Neural cell (in vitro differentiated cells): ENCODE measurements at regions not wholly inside any gene's neighbourhood (a gene's known extent, or its start where the extent isn't known, plus 50 kb on each side); places are given as distances from the start of the nearest gene placed in this dataset.

ENCODE experiments used
- H2AFZ ChIP-seq: fragments of 200-600, 300-800 bp; sonication (generic), shearing (Covaris generic); 2 replicates; pipeline ENCODE4 v1.6.0; 2014; ENCODE audit warnings: low read depth, mild to moderate bottlenecking, antibody characterized with exemption, low read length, moderate library complexity
- H3F3A ChIP-seq: fragments of 200-600 bp; shearing (Covaris generic); 2 replicates; pipeline ENCODE4 v1.6.1; 2016; ENCODE audit warnings: mild to moderate bottlenecking, moderate library complexity, mixed read lengths, antibody characterized with exemption, low read length; ENCODE audit not compliant: insufficient read depth, poor library complexity, severe bottlenecking
- H3K27ac ChIP-seq: fragments of 200-600, 300-800 bp; sonication (generic), shearing (Covaris generic); 2 replicates; pipeline ENCODE4 v1.5.1; 2014; ENCODE audit warnings: mild to moderate bottlenecking, low read length, moderate library complexity
- H3K27me3 ChIP-seq: fragments of 300-800, 200-600 bp; sonication (generic), shearing (Covaris generic); 2 replicates; pipeline ENCODE4 v1.6.0; 2014; ENCODE audit warnings: mild to moderate bottlenecking, low read depth, low read length, moderate library complexity; ENCODE audit not compliant: insufficient read depth
- H3K36me3 ChIP-seq: fragments of 300-800, 200-600 bp; sonication (generic), shearing (Covaris generic); 2 replicates; pipeline ENCODE4 v1.5.1; 2014; ENCODE audit warnings: mild to moderate bottlenecking, antibody characterized with exemption, low read length, moderate library complexity; ENCODE audit not compliant: insufficient read depth
- H3K4me2 ChIP-seq: fragments of 300-800, 200-600 bp; sonication (generic), shearing (Covaris generic); 2 replicates; pipeline ENCODE4 v1.6.0; 2014; ENCODE audit warnings: mild to moderate bottlenecking, low read length
- H3K4me3 ChIP-seq: fragments of 300-800, 200-600 bp; sonication (generic), shearing (Covaris generic); 2 replicates; pipeline ENCODE4 v1.5.1; 2014; ENCODE audit warnings: mild to moderate bottlenecking, low read length, moderate library complexity
- H3K79me2 ChIP-seq: fragments of 200-600 bp; shearing (Covaris generic); replicated peaks from 2 replicates; pipeline ENCODE4 v1.6.0; 2014; ENCODE audit warnings: mild to moderate bottlenecking, low read length, moderate library complexity; ENCODE audit not compliant: insufficient read depth
- H3K9ac ChIP-seq: fragments of 300-800, 200-600 bp; sonication (generic), shearing (Covaris generic); 2 replicates; pipeline ENCODE4 v1.6.1; 2016; ENCODE audit warnings: mild to moderate bottlenecking, low read length, mixed read lengths
- H3K9me2 ChIP-seq: fragments of 200-600 bp; shearing (Covaris generic); 2 replicates; pipeline ENCODE4 v1.6.1; 2016; ENCODE audit warnings: mild to moderate bottlenecking, low read length, mixed read lengths; ENCODE audit not compliant: insufficient read depth
- H3K9me3 ChIP-seq: fragments of 200-600, 300-800 bp; sonication (generic), shearing (Covaris generic); 2 replicates; pipeline ENCODE4 v1.6.1; 2016; ENCODE audit warnings: mild to moderate bottlenecking, mixed run types, low read length, moderate library complexity, mixed read lengths
- H4K20me1 ChIP-seq: fragments of 200-600 bp; shearing (Covaris generic); 2 replicates; pipeline ENCODE4 v1.6.1; 2016; ENCODE audit warnings: mild to moderate bottlenecking, mixed run types; ENCODE audit not compliant: insufficient read depth
- CTCF ChIP-seq: fragments of 450-650 bp; IDR thresholded peaks from 2 replicates; pipeline ENCODE4 v1.5.1; 2014; ENCODE audit warnings: antibody characterized with exemption, mild to moderate bottlenecking, moderate library complexity; ENCODE audit not compliant: poor library complexity, severe bottlenecking
- EP300 ChIP-seq: fragments of 450-650 bp; conservative IDR thresholded peaks from 2 replicates; pipeline ENCODE4 v1.6.1; 2014; ENCODE audit warnings: antibody characterized with exemption, mild to moderate bottlenecking, moderate library complexity; ENCODE audit not compliant: poor library complexity, severe bottlenecking
- POLR2AphosphoS5 ChIP-seq: IDR thresholded peaks from 2 replicates; pipeline ENCODE4 v1.6.1; 2012
- RAD21 ChIP-seq: fragments of 450-650 bp; conservative IDR thresholded peaks from 2 replicates; pipeline ENCODE4 v1.6.1; 2014; ENCODE audit warnings: antibody characterized with exemption, mild to moderate bottlenecking, moderate library complexity
- REST ChIP-seq: IDR thresholded peaks from 2 replicates; pipeline ENCODE4 v1.6.1; 2012; ENCODE audit warnings: borderline replicate concordance

GRCh38 chr9:95788021-95788420, 87.5 kb upstream of the ERCC6L2 start:
- TF ChIP-seq REST (no peak), CTCF (no peak), EP300 (no peak), POLR2AphosphoS5 (no peak)

GRCh38 chr9:95785209-95785608, 90.3 kb upstream of the ERCC6L2 start:
- H3K9me3 ChIP-seq, result no peaks in the 10 kb centered on the region
- H3K9me2 ChIP-seq, result no peaks in the 10 kb centered on the region
- no peak overlapping the region for H2AFZ ChIP-seq
- H3K27me3 ChIP-seq, result no peaks in the 10 kb centered on the region
- no peak overlapping the region for H3K4me2 ChIP-seq
- H4K20me1 ChIP-seq, result no peaks in the 10 kb centered on the region
- no peaks in the 10 kb centered on the region for H3K79me2 ChIP-seq
- H3K9ac ChIP-seq, result no peak overlapping the region
- H3K27ac ChIP-seq, result no peak overlapping the region
- no peaks in the 10 kb centered on the region for H3K36me3 ChIP-seq
- H3K4me3 ChIP-seq, result no peak overlapping the region
- H3F3A ChIP-seq, result no peaks in the 10 kb centered on the region
- TF ChIP-seq REST, result no peak
- no peak for TF ChIP-seq POLR2AphosphoS5
- no peak for TF ChIP-seq EP300
- TF ChIP-seq RAD21, result no peak
- no peak for TF ChIP-seq CTCF

More at GRCh38 chr9:95788021-95788420, 87.5 kb upstream of the ERCC6L2 start:
- no peaks in the 10 kb centered on the region for H3K27me3 ChIP-seq
- no peak overlapping the region for H3K9ac ChIP-seq
- H4K20me1 ChIP-seq, result no peaks in the 10 kb centered on the region
- no peak overlapping the region for H3K27ac ChIP-seq
- no peaks in the 10 kb centered on the region for H3K36me3 ChIP-seq
- H2AFZ ChIP-seq, result no peak overlapping the region
- H3K9me3 ChIP-seq, result no peaks in the 10 kb centered on the region
- H3K4me2 ChIP-seq, result no peak overlapping the region
- H3K79me2 ChIP-seq, result no peaks in the 10 kb centered on the region
- no peak overlapping the region for H3K4me3 ChIP-seq
- no peaks in the 10 kb centered on the region for H3F3A ChIP-seq
- H3K9me2 ChIP-seq, result no peaks in the 10 kb centered on the region
